Astrocyte (in vitro differentiated cells and primary cell): ENCODE measurements at regions not wholly inside any gene's neighbourhood (a gene's known extent, or its start where the extent isn't known, plus 50 kb on each side); places are given as distances from the start of the nearest gene placed in this dataset.

Source experiments
- DNase-seq: peaks from one replicate; pipeline ENCODE4 v3.0.0-alpha.2; 2010; ENCODE audit warnings: low read depth
- FAIRE-seq: peaks from 2 replicates; lab custom pipeline; 2011; peaks lifted over from hg19 to GRCh38; lab: Jason Lieb, UNC
- H2AFZ ChIP-seq: 2 replicates; pipeline ENCODE4 v1.6.0; 2012; ENCODE audit warnings: low read depth, low read length, inconsistent platforms
- H3K27ac ChIP-seq: 2 replicates; pipeline ENCODE4 v1.5.1; 2011; ENCODE audit warnings: low read depth, low read length, inconsistent platforms
- H3K27me3 ChIP-seq: 2 replicates; pipeline ENCODE4 v1.6.0; 2011; ENCODE audit warnings: low read length, inconsistent platforms; ENCODE audit not compliant: insufficient read depth
- H3K36me3 ChIP-seq: 2 replicates; pipeline ENCODE4 v1.5.1; 2011; ENCODE audit warnings: low read length, inconsistent platforms; ENCODE audit not compliant: insufficient read depth
- H3K4me1 ChIP-seq: 2 replicates; pipeline ENCODE4 v1.5.1; 2011; ENCODE audit warnings: low read length, inconsistent platforms; ENCODE audit not compliant: insufficient read depth
- H3K4me2 ChIP-seq: 2 replicates; pipeline ENCODE4 v1.6.0; 2012; ENCODE audit warnings: low read length, inconsistent platforms
- H3K4me3 ChIP-seq: 2 replicates; pipeline ENCODE4 v1.5.1; 2011; ENCODE audit warnings: low read depth, mild to moderate bottlenecking, low read length, inconsistent platforms; ENCODE audit not compliant: insufficient read depth
- H3K79me2 ChIP-seq: 2 replicates; pipeline ENCODE4 v1.6.0; 2012; ENCODE audit warnings: mild to moderate bottlenecking, low read length, inconsistent platforms; ENCODE audit not compliant: insufficient read depth
- H3K9ac ChIP-seq: 2 replicates; pipeline ENCODE4 v1.6.0; 2012; ENCODE audit warnings: mild to moderate bottlenecking, low read length, inconsistent platforms
- H3K9me3 ChIP-seq: 2 replicates; pipeline ENCODE4 v1.5.1; 2012; ENCODE audit warnings: low read depth, mild to moderate bottlenecking, low read length, inconsistent platforms; ENCODE audit not compliant: insufficient read depth
- H4K20me1 ChIP-seq: 2 replicates; pipeline ENCODE4 v1.6.0; 2012; ENCODE audit warnings: low read length, inconsistent platforms; ENCODE audit not compliant: insufficient read depth
- H3K27ac Mint-ChIP-seq: one replicate; pipeline ENCODE4 v1.8.0; 2021; ENCODE audit warnings: mild to moderate bottlenecking, mixed read lengths; ENCODE audit not compliant: unreplicated experiment
- H3K27me3 Mint-ChIP-seq: one replicate; pipeline ENCODE4 v1.8.0; 2021; ENCODE audit warnings: low read depth, mixed read lengths; ENCODE audit not compliant: unreplicated experiment
- H3K36me3 Mint-ChIP-seq: one replicate; pipeline ENCODE4 v1.8.0; 2021; ENCODE audit warnings: low read depth, mixed read lengths; ENCODE audit not compliant: unreplicated experiment
- H3K4me1 Mint-ChIP-seq: one replicate; pipeline ENCODE4 v1.8.0; 2021; ENCODE audit warnings: low read depth, mixed read lengths; ENCODE audit not compliant: unreplicated experiment
- H3K4me3 Mint-ChIP-seq: one replicate; pipeline ENCODE4 v1.8.0; 2021; ENCODE audit warnings: mild to moderate bottlenecking, moderate library complexity, mixed read lengths; ENCODE audit not compliant: unreplicated experiment
- H3K9me3 Mint-ChIP-seq: one replicate; pipeline ENCODE4 v1.8.0; 2021; ENCODE audit warnings: mild to moderate bottlenecking, mixed read lengths; ENCODE audit not compliant: unreplicated experiment
- CTCF ChIP-seq: IDR thresholded peaks from 2 replicates; pipeline ENCODE4 v1.5.1; 2011; ENCODE audit warnings: low read depth, mild to moderate bottlenecking, inconsistent platforms, low read length, moderate library complexity; ENCODE audit not compliant: insufficient read depth
- EZH2 ChIP-seq: IDR thresholded peaks from 2 replicates; pipeline ENCODE4 v1.6.1; 2012; ENCODE audit warnings: mild to moderate bottlenecking, low read length, inconsistent platforms; ENCODE audit not compliant: insufficient read depth

- no peaks in the 10 kb centered on the region for H3K36me3 ChIP-seq
- no peak overlapping the region for H2AFZ ChIP-seq
- no peaks in the 10 kb centered on the region for H3K36me3 Mint-ChIP-seq
- no peaks in the 10 kb centered on the region for H3K9me3 ChIP-seq
- DNase-seq (peak; percentile 32), FAIRE-seq (no peak)
- no peaks in the 10 kb centered on the region for H3K9me3 Mint-ChIP-seq
- H3K4me1 ChIP-seq: peaks cover 3% of the 10 kb centered on the region
- no peaks in the 10 kb centered on the region for H3K27me3 Mint-ChIP-seq
- H3K27me3 ChIP-seq: no peaks in the 10 kb centered on the region
- H3K27ac ChIP-seq: no peak overlapping the region
- no peak overlapping the region for H3K27ac Mint-ChIP-seq
- no peaks in the 10 kb centered on the region for H4K20me1 ChIP-seq
- no peaks in the 10 kb centered on the region for H3K79me2 ChIP-seq
- TF ChIP-seq CTCF (no peak), EZH2 (no peak)
- H3K4me3 ChIP-seq: no peak overlapping the region
- peaks cover 12% of the 10 kb centered on the region for H3K4me1 Mint-ChIP-seq
- H3K4me3 Mint-ChIP-seq: no peak overlapping the region
- no peak overlapping the region for H3K9ac ChIP-seq
- H3K4me2 ChIP-seq: no peak overlapping the region
These were observed 172.3 kb upstream of the KLF12 start for GRCh38 chr13:74306496-74306895.

- no peak for FAIRE-seq
- H2AFZ ChIP-seq: no peak overlapping the region
These were observed 171.7 kb upstream of the KLF12 start for GRCh38 chr13:74305876-74306275.

GRCh38 chr13:74301258-74301935, 167.2 kb upstream of the KLF12 start:
- peak overlapping the region; percentile 6 for H3K9ac ChIP-seq
- Mint-ChIP-seq H3K4me3 (no peak overlapping the region), H3K9me3 (peaks cover 2% of the 10 kb centered on the region), H3K27ac (no peak overlapping the region), H3K4me1 (peaks cover 18% of the 10 kb centered on the region), H3K36me3 (no peaks in the 10 kb centered on the region), H3K27me3 (no peaks in the 10 kb centered on the region)
- peak overlapping the region; percentile 26 for H3K27ac ChIP-seq
- DNase-seq: peak; percentile 20
- TF ChIP-seq CTCF: no peak
- TF ChIP-seq EZH2: no peak
- H2AFZ ChIP-seq: peak overlapping the region; percentile 0
- H3K4me3 ChIP-seq: no peak overlapping the region
- H4K20me1 ChIP-seq: no peaks in the 10 kb centered on the region
- no peaks in the 10 kb centered on the region for H3K27me3 ChIP-seq
- H3K36me3 ChIP-seq: no peaks in the 10 kb centered on the region
- peak overlapping the region; percentile 43 for H3K4me2 ChIP-seq
- no peaks in the 10 kb centered on the region for H3K9me3 ChIP-seq
- peaks cover 11% of the 10 kb centered on the region for H3K4me1 ChIP-seq
- H3K79me2 ChIP-seq: no peaks in the 10 kb centered on the region
- FAIRE-seq: no peak

More at GRCh38 chr13:74305876-74306275, 171.7 kb upstream of the KLF12 start:
- no peaks in the 10 kb centered on the region for H3K27me3 Mint-ChIP-seq
- H3K9me3 ChIP-seq: no peaks in the 10 kb centered on the region
- no peak overlapping the region for H3K9ac ChIP-seq
- no peak overlapping the region for H3K4me2 ChIP-seq
- no peak overlapping the region for H3K27ac ChIP-seq
- H4K20me1 ChIP-seq: no peaks in the 10 kb centered on the region
- no peaks in the 10 kb centered on the region for H3K36me3 ChIP-seq
- no peaks in the 10 kb centered on the region for H3K79me2 ChIP-seq
- no peaks in the 10 kb centered on the region for H3K27me3 ChIP-seq
- no peaks in the 10 kb centered on the region for H3K36me3 Mint-ChIP-seq
- H3K27ac Mint-ChIP-seq: no peak overlapping the region
- H3K4me3 Mint-ChIP-seq: no peak overlapping the region
- H3K4me3 ChIP-seq: no peak overlapping the region
- DNase-seq: no peak
- H3K4me1 Mint-ChIP-seq: peaks cover 18% of the 10 kb centered on the region
- peaks cover 8% of the 10 kb centered on the region for H3K4me1 ChIP-seq
- TF ChIP-seq EZH2: no peak
- no peaks in the 10 kb centered on the region for H3K9me3 Mint-ChIP-seq
